ENCODE measurements at regions not wholly inside any gene's neighbourhood (a gene's known extent, or its start where the extent isn't known, plus 50 kb on each side); places are given as distances from the start of the nearest gene placed in this dataset.

DNA sequence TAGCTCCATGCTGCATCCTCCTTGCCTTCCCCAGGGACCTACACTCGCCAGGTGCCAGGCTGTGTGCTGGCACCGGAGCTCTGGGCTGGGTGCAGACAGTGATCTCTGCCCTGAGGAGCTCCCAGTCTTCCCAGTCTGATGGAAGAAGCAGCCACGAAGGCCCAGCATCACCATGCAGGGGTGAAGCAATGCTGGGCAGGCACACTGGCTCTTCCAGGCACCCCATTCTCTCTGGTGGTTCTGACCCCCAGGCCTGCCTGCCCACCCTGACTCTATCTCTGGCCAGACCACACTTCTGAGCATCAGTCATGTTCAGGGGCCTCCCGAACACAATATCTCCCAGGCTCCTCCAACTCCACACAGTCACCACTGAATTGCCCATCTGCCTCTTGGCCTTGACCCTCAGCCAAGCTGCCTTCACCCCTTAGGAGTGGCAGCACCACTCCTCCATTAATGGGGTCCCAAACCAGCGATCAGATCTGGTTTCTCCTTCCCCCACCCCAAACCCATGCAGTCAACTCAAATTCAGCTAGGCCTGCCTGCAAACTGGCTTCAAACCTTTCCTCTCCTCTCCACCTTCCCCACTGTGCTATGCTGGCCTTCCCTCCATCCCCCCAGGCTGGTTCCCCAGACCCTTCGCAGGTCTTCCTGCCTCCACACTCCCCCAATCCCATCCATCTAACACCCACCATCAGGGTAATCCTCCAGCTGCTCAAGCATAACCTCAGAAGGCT, 102.7 kb upstream of the MVB12B start (continued):
- TF ChIP-seq POU5F1 (IDR thresholded peaks at IDR 0.05; ENCODE audit: low read depth, low read length) (no peak), NANOG (IDR thresholded peaks at IDR 0.05; ENCODE audit: insufficient read depth, low read depth, low read length, poor library complexity, severe bottlenecking) (no peak), SIX5 (IDR thresholded peaks at IDR 0.05; ENCODE audit: low read depth, low read length) (no peak), SP4 (IDR thresholded peaks at IDR 0.05; ENCODE audit: low read length) (no peak), NRF1 (IDR thresholded peaks at IDR 0.05; ENCODE audit: low read depth, low read length) (no peak), CEBPB (IDR thresholded peaks at IDR 0.05; ENCODE audit: low read depth, low read length) (no peak), SP1 (IDR thresholded peaks at IDR 0.05; ENCODE audit: low read depth, low read length) (no peak)
- TF ChIP-seq, protein P1, sequence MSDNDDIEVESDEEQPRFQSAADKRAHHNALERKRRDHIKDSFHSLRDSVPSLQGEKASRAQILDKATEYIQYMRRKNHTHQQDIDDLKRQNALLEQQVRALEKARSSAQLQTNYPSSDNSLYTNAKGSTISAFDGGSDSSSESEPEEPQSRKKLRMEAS (IDR thresholded peaks at IDR 0.05): no peak
